22Rv1 (cell line): ENCODE measurements at regions not wholly inside any gene's neighbourhood (a gene's known extent, or its start where the extent isn't known, plus 50 kb on each side); places are given as distances from the start of the nearest gene placed in this dataset.

ENCODE experiments used
- ZFX ChIP-seq: fragments of 450-650 bp; IDR thresholded peaks from 2 replicates; pipeline ENCODE4 v1.6.1; 2017; ENCODE audit warnings: antibody characterized with exemption, borderline replicate concordance
- TF ChIP-seq, protein P1 (sequence below): fragments of 450-650 bp; IDR thresholded peaks from 2 replicates; pipeline ENCODE4 v1.5.1; 2017; ENCODE audit warnings: mild to moderate bottlenecking

DNA sequence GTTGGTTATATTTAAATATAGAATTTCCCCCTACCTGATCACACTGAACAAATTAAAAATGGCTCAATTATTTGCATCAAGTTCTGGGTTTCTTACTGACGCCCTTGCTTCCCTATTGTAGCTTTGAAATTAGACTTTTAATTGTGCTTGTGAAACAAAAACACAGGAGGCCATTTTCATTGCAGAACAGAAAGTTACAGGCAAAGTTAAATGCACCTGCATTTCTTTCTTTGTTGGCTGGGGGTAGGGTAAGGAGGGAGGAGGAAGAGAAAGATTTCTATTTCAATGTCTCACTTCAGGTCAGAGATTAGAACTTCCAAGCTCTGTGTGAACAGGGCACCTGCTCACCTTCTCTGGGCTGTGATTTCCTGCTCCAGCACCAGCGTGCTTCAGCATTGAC, 199.6 kb downstream of the BCL11A start:
- TF ChIP-seq, protein P1, sequence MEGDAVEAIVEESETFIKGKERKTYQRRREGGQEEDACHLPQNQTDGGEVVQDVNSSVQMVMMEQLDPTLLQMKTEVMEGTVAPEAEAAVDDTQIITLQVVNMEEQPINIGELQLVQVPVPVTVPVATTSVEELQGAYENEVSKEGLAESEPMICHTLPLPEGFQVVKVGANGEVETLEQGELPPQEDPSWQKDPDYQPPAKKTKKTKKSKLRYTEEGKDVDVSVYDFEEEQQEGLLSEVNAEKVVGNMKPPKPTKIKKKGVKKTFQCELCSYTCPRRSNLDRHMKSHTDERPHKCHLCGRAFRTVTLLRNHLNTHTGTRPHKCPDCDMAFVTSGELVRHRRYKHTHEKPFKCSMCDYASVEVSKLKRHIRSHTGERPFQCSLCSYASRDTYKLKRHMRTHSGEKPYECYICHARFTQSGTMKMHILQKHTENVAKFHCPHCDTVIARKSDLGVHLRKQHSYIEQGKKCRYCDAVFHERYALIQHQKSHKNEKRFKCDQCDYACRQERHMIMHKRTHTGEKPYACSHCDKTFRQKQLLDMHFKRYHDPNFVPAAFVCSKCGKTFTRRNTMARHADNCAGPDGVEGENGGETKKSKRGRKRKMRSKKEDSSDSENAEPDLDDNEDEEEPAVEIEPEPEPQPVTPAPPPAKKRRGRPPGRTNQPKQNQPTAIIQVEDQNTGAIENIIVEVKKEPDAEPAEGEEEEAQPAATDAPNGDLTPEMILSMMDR: no peak
- TF ChIP-seq ZFX: no peak
